ENCODE measurements at regions not wholly inside any gene's neighbourhood (a gene's known extent, or its start where the extent isn't known, plus 50 kb on each side); places are given as distances from the start of the nearest gene placed in this dataset.

DNA sequence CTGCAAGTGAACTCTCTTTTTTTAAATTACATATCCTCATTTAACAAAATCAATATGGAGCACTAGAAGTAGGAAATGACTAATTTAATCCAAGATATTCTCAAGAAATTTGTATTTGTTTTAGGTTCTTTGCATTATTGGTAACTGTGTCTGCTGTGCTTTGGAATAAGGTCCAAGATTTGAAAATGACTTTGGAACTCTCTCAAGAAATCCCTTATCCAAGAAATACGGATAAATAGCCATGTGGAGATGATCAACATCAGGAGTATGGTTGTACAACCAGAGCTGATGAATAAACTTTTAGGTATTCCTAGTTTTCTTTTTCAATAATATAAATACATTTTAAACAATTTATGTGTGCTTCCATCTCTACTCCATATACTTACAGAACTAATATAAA, 279.9 kb upstream of the SEMA3C start:
- intact Hi-C loops (cut with micrococcal nuclease; ENCODE audit: unreplicated experiment) = loop anchor here (5.0 kb wide), 1 partner anchor 86 kb away; no protein-coding TSS in a partner anchor
- no peak overlapping the region for H3K4me3 ChIP-seq (replicated peaks in 1 of 3; ENCODE audit: insufficient read depth in 1 of 3, low read depth in 2 of 3, low read length in 3 of 3)
- H4K20me1 ChIP-seq (ENCODE audit: insufficient read depth, low read length) = no peaks in the 10 kb centered on the region
- FAIRE-seq (no peak), ATAC-seq (no peak), DNase-seq (ENCODE audit: low spot score) (no peak)
- POLR2A ChIA-PET = no interaction called here
- CTCF ChIA-PET (ENCODE audit: low intra/inter-chr PET ratio, low total read pairs) = no interaction called here
- H3K4me2 ChIP-seq (ENCODE audit: low read depth, low read length) = no peak overlapping the region
- no peaks in the 10 kb centered on the region for H3K79me2 ChIP-seq (ENCODE audit: insufficient read depth, low read length)
- in situ Hi-C loops (cut with HindIII; ENCODE audit: extremely low pct_ligation_motif_present, low pct_unique_long_range_greater_than_20kb) = no loop called here
- 0% methylated on average over 1 of the region's 1 CpG for WGBS (ENCODE audit: low lambda C conversion rate)
- no peak overlapping the region for H2AFZ ChIP-seq (ENCODE audit: low read length)
- H3K27ac ChIP-seq (ENCODE audit: extremely low read length, insufficient read depth, low read length) = no peak overlapping the region
- 0 out of 2 replicates have a peak, but pooled peaks cover 6% of the 10 kb centered on the region for H3K4me1 ChIP-seq (ENCODE audit: insufficient read depth, low read length)
- no TSS peak for BruUV-seq (replicated peaks)
- H3K9ac ChIP-seq (ENCODE audit: insufficient read depth, low read depth, low read length) = no peak overlapping the region
- H3K9me3 ChIP-seq (ENCODE audit: low read length) = no peaks in the 10 kb centered on the region
- no peaks in the 10 kb centered on the region for H3K27me3 ChIP-seq (ENCODE audit: control insufficient read depth in 1 of 2, insufficient read depth in 2 of 2, low read length in 2 of 2)
- no peaks in the 10 kb centered on the region for H3K36me3 ChIP-seq (replicated peaks in 1 of 2; ENCODE audit: control insufficient read depth in 1 of 2, insufficient read depth in 2 of 2, low read length in 2 of 2)
- TF ChIP-seq MED1 (CRISPR knock-in tag; IDR thresholded peaks at IDR 0.05) (no peak), ZNF775 (CRISPR knock-in tag; IDR thresholded peaks at IDR 0.05; ENCODE audit: borderline replicate concordance) (no peak), TFDP1 (CRISPR knock-in tag; IDR thresholded peaks at IDR 0.05; ENCODE audit: borderline replicate concordance) (no peak), RARA (CRISPR knock-in tag; IDR thresholded peaks at IDR 0.05) (no peak), ZNF501 (CRISPR knock-in tag; IDR thresholded peaks at IDR 0.05) (no peak), ZSCAN30 (CRISPR knock-in tag; IDR thresholded peaks at IDR 0.05) (no peak), MLXIP (CRISPR knock-in tag; IDR thresholded peaks at IDR 0.05; ENCODE audit: borderline replicate concordance) (no peak), MTA3 (CRISPR knock-in tag; IDR thresholded peaks at IDR 0.05) (no peak), HNF1B (CRISPR knock-in tag; IDR thresholded peaks at IDR 0.05) (no peak), RFX1 (IDR thresholded peaks at IDR 0.05) (no peak), HBP1 (CRISPR knock-in tag; IDR thresholded peaks at IDR 0.05; ENCODE audit: low read depth) (no peak), ZNF572 (CRISPR knock-in tag; IDR thresholded peaks at IDR 0.05) (no peak)
- TF ChIP-seq, protein P1, sequence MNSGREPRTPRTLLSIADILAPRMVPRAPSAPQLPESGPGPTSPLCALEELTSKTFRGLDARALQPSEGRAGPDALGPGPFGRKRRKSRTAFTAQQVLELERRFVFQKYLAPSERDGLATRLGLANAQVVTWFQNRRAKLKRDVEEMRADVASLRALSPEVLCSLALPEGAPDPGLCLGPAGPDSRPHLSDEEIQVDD (CRISPR knock-in tag; IDR thresholded peaks at IDR 0.05; ENCODE audit: borderline replicate concordance) = no peak

Data from HepG2 (cell line).